22Rv1 (cell line): ENCODE measurements at regions not wholly inside any gene's neighbourhood (a gene's known extent, or its start where the extent isn't known, plus 50 kb on each side); places are given as distances from the start of the nearest gene placed in this dataset.

Source experiments
- CTCF ChIP-seq: fragments of 450-650 bp; IDR thresholded peaks from 2 replicates; pipeline ENCODE4 v1.5.1; 2017; ENCODE audit warnings: mild to moderate bottlenecking
- ZFX ChIP-seq: fragments of 450-650 bp; IDR thresholded peaks from 2 replicates; pipeline ENCODE4 v1.6.1; 2017; ENCODE audit warnings: antibody characterized with exemption, borderline replicate concordance

GRCh38 chr5:175054243-175054642 lies 329.9 kb downstream of the MSX2 start:
- TF ChIP-seq CTCF (no peak), ZFX (no peak)
